ENCODE measurements at regions not wholly inside any gene's neighbourhood (a gene's known extent, or its start where the extent isn't known, plus 50 kb on each side); places are given as distances from the start of the nearest gene placed in this dataset.

DNA sequence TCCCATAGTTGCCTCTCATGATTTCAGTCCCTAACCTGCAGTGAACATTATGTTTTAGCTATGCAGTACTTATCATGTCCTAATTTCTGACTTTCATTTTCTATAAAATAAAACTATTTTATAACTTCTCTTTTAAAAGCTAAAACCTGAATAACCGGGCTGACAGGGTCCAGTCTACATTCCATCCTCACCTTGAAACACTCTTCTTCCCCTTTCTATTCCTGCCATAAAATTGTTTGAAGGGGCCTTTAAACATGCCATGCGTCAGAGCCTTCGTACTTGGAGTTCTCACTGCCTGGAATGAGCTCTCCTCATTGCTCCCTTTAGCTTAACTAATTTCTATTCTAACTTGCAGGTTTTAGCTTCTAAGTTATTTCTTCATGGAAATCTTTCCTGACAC is 143.0 kb upstream of the PRLR start:
- H3K9me3 ChIP-seq (ENCODE audit: control insufficient read depth in 1 of 2, insufficient read depth in 1 of 2, low read depth in 1 of 2, low read length in 2 of 2): no peaks in the 10 kb centered on the region
- H3K36me3 ChIP-seq (ENCODE audit: control insufficient read depth in 1 of 2, insufficient read depth in 2 of 2, low read length in 2 of 2): no peaks in the 10 kb centered on the region
- H3K9me2 ChIP-seq (ENCODE audit: insufficient read depth): no peaks in the 10 kb centered on the region
- H4K20me1 ChIP-seq (ENCODE audit: insufficient read depth): no peaks in the 10 kb centered on the region
- H3K27ac ChIP-seq (ENCODE audit: low read depth, low read length): no peak overlapping the region
- no peak overlapping the region for H3K9ac ChIP-seq (ENCODE audit: low read length)
- DNase-seq (ENCODE audit: low read depth, low spot score) (no peak), ATAC-seq (no peak)
- no TSS peak for BruUV-seq (replicated peaks)
- ChIA-PET RAD21 (ENCODE audit: low non-redundant PET in 1 of 2, low total read pairs in 2 of 2, uncharacterized antibody in 2 of 2, unreplicated experiment in 2 of 2) (no interaction called here), POLR2A (no interaction called here), CTCF (interaction anchor here (0.9 kb wide), 1 partner anchor 63 kb away, joined by 3 read pairs; no protein-coding TSS in a partner anchor)
- H3K79me2 ChIP-seq (ENCODE audit: insufficient read depth, low read length): no peaks in the 10 kb centered on the region
- TF ChIP-seq POLR2AphosphoS5 (IDR thresholded peaks at IDR 0.05; ENCODE audit: low read depth, low read length) (no peak), SP1 (IDR thresholded peaks at IDR 0.05; ENCODE audit: low read depth) (no peak), EZH2 (IDR thresholded peaks at IDR 0.05) (no peak)
- intact Hi-C loops (cut with micrococcal nuclease): no loop called here
- H3K4me1 ChIP-seq (ENCODE audit: control insufficient read depth in 1 of 2, insufficient read depth in 2 of 2, low read length in 2 of 2): no peaks in the 10 kb centered on the region
- H3K4me2 ChIP-seq (ENCODE audit: low read length): no peak overlapping the region
- 0 out of 2 replicates have a peak, but pooled peaks cover 3% of the 10 kb centered on the region for H3K27me3 ChIP-seq (ENCODE audit: insufficient read depth, low read length)
- no peak overlapping the region for H3K4me3 ChIP-seq (replicated peaks in 1 of 2; ENCODE audit: low read depth in 1 of 2, low read length in 2 of 2)
- H2AFZ ChIP-seq (ENCODE audit: low read depth, low read length, poor library complexity, severe bottlenecking): no peak overlapping the region

GRCh38 chr5:35372482-35372881 is 142.2 kb upstream of the PRLR start:
- 0 out of 2 replicates have a peak, but pooled peaks cover 3% of the 10 kb centered on the region for H3K27me3 ChIP-seq (ENCODE audit: insufficient read depth, low read length)
- no peak overlapping the region for H3K27ac ChIP-seq (ENCODE audit: low read depth, low read length)
- ChIA-PET RAD21 (ENCODE audit: low non-redundant PET in 1 of 2, low total read pairs in 2 of 2, uncharacterized antibody in 2 of 2, unreplicated experiment in 2 of 2) (no interaction called here), CTCF (no interaction called here), POLR2A (no interaction called here)
- H3K9ac ChIP-seq (ENCODE audit: low read length): no peak overlapping the region
- no peak for DNase-seq (ENCODE audit: low read depth, low spot score)
- H3K4me3 ChIP-seq (replicated peaks in 1 of 2; ENCODE audit: low read depth in 1 of 2, low read length in 2 of 2): no peak overlapping the region
- H3K79me2 ChIP-seq (ENCODE audit: insufficient read depth, low read length): no peaks in the 10 kb centered on the region
- no peak for ATAC-seq
- H3K36me3 ChIP-seq (ENCODE audit: control insufficient read depth in 1 of 2, insufficient read depth in 2 of 2, low read length in 2 of 2): no peaks in the 10 kb centered on the region
- BruUV-seq (replicated peaks): no TSS peak
- H3K4me2 ChIP-seq (ENCODE audit: low read length): no peak overlapping the region
- TF ChIP-seq, protein P1, sequence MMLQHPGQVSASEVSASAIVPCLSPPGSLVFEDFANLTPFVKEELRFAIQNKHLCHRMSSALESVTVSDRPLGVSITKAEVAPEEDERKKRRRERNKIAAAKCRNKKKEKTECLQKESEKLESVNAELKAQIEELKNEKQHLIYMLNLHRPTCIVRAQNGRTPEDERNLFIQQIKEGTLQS (IDR thresholded peaks at IDR 0.05): no peak
- TF ChIP-seq POLR2A (IDR thresholded peaks at IDR 0.05; ENCODE audit: borderline replicate concordance, extremely low read depth, insufficient read depth, insufficient read length) (no peak), FOSL1 (IDR thresholded peaks at IDR 0.05; ENCODE audit: low read depth) (no peak)
- H2AFZ ChIP-seq (ENCODE audit: low read depth, low read length, poor library complexity, severe bottlenecking): no peak overlapping the region
- no peaks in the 10 kb centered on the region for H3K4me1 ChIP-seq (ENCODE audit: control insufficient read depth in 1 of 2, insufficient read depth in 2 of 2, low read length in 2 of 2)
- no peaks in the 10 kb centered on the region for H3K9me3 ChIP-seq (ENCODE audit: control insufficient read depth in 1 of 2, insufficient read depth in 1 of 2, low read depth in 1 of 2, low read length in 2 of 2)
- no peaks in the 10 kb centered on the region for H4K20me1 ChIP-seq (ENCODE audit: insufficient read depth)
- no peaks in the 10 kb centered on the region for H3K9me2 ChIP-seq (ENCODE audit: insufficient read depth)
- intact Hi-C loops (cut with micrococcal nuclease): no loop called here

Measured in HCT116 (cell line).